ENCODE measurements at regions not wholly inside any gene's neighbourhood (a gene's known extent, or its start where the extent isn't known, plus 50 kb on each side); places are given as distances from the start of the nearest gene placed in this dataset.

DNA sequence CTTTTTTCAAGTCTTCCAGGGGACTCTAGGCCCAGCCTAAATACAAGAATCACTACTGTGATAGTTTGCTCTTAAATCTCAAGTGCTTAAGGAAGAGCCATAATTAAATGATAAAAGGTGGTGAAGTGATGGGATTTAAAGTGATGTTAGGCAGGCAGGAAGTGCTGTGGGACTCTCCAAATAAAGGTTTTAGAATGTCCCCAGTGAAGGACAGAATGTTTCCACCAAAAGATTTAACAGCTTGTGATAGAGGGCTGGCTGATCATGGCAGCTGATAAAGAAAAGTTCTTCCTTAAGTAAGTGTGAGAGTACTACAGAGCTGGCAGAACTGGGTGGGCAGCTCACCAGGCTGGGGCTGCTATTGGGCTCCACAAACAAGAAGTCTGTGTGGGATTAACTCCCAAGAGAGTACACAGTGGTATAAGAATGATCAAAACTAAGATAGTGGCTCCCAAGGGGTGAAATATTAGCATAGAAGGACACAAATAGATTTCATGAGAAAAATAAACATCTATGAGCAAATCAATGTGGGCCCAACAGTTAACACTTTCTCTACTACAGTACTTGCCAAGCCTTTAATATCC lies 637.2 kb upstream of the CPEB2 start:
- Histone ChIP-seq H3K4me1 (replicated peaks in 1 of 2) (no peaks in the 10 kb centered on the region), H3K9me3 (replicated peaks in 1 of 3) (no peaks in the 10 kb centered on the region), H3K27ac (no peak overlapping the region), H3K4me3 (no peak overlapping the region), H3K27me3 (no peaks in the 10 kb centered on the region), H3K36me3 (replicated peaks in 1 of 2) (no peaks in the 10 kb centered on the region)
- TF ChIP-seq, protein P1, sequence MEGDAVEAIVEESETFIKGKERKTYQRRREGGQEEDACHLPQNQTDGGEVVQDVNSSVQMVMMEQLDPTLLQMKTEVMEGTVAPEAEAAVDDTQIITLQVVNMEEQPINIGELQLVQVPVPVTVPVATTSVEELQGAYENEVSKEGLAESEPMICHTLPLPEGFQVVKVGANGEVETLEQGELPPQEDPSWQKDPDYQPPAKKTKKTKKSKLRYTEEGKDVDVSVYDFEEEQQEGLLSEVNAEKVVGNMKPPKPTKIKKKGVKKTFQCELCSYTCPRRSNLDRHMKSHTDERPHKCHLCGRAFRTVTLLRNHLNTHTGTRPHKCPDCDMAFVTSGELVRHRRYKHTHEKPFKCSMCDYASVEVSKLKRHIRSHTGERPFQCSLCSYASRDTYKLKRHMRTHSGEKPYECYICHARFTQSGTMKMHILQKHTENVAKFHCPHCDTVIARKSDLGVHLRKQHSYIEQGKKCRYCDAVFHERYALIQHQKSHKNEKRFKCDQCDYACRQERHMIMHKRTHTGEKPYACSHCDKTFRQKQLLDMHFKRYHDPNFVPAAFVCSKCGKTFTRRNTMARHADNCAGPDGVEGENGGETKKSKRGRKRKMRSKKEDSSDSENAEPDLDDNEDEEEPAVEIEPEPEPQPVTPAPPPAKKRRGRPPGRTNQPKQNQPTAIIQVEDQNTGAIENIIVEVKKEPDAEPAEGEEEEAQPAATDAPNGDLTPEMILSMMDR (IDR thresholded peaks at IDR 0.05): no peak
- TF ChIP-seq POLR2A (IDR thresholded peaks at IDR 0.05): no peak
- no peak for DNase-seq
- intact Hi-C loops (cut with DNase I): no loop called here

DNA sequence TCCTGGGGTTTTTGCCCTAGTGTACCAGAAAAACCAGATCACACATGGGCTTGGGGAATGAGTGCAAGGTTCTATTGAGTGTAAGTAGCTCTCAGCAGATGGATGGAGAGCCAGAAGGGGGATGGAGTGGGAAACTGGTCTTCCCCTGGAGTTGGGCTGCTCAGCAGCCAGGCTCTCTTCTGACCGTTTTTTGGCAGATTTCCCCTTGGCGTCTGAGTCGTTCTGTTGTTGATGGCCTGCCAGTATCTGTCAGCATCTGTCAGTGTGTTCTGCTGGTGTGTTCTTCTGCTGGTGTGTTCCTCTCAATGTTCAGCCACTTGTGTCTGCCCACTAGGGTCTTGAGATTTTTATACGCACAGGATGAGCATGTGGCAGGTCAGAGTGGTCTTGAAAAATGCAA lies 633.9 kb upstream of the CPEB2 start:
- H3K27ac ChIP-seq: no peak overlapping the region
- 46 to 63% (median 50%) methylated on average over 4 of the region's 4 CpGs for WGBS, 4 donors
- no peak for DNase-seq
- intact Hi-C loops (cut with DNase I): no loop called here
- no peaks in the 10 kb centered on the region for H3K9me3 ChIP-seq (replicated peaks in 1 of 3)
- H3K27me3 ChIP-seq: no peaks in the 10 kb centered on the region
- H3K4me1 ChIP-seq (replicated peaks in 1 of 2): no peaks in the 10 kb centered on the region
- no peaks in the 10 kb centered on the region for H3K36me3 ChIP-seq (replicated peaks in 1 of 2)
- no peak overlapping the region for H3K4me3 ChIP-seq
- TF ChIP-seq POLR2A (IDR thresholded peaks at IDR 0.05): no peak
- TF ChIP-seq, protein P1 (IDR thresholded peaks at IDR 0.05): no peak

DNA sequence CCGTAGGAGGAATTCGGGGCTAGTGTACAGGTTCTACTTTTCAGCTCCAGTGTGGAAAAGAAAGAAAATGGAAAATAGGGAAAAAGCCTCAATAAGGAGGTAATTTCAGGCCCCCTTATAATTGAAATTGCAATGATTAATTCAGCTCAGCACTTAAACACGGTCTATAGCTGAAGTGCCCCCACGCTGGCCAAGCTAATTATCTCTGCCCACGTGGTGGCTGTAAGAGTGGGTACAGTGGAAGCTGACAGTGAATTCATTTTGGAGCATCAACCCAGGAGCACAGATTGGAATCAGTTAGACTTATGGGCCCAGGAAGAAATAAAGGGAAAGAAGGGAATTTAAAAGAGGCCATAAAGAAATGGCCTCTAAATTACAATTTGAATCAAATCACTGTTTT lies 631.1 kb upstream of the CPEB2 start:
- Histone ChIP-seq H3K27ac (no peak overlapping the region), H3K9me3 (replicated peaks in 1 of 3) (no peaks in the 10 kb centered on the region)
- 71 to 83% (median 82%) methylated on average over 5 of the region's 5 CpGs for WGBS, 4 donors

DNA sequence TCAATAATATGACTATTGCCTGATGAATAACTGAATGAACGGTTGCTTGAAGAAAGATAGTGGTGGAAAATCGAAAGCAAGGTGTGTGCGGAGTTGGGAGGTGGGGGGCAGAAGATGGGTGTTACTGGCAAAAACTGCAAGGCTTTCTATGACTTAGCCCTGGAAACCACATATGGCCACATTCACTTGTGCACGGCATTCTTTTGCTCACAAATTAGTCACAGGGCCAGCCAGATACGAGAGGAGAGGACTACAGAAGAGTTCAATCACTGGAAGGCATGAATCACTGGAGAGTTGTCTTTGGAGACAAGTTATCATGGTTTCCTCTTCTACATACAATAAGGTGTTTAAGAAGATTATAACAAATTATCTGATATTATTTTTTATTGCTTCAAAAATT lies 626.5 kb upstream of the CPEB2 start:
- Histone ChIP-seq H3K4me1 (replicated peaks in 1 of 2) (no peaks in the 10 kb centered on the region), H3K27me3 (no peaks in the 10 kb centered on the region), H3K27ac (no peak overlapping the region), H3K9me3 (replicated peaks in 1 of 3) (no peaks in the 10 kb centered on the region), H3K4me3 (no peak overlapping the region), H3K36me3 (replicated peaks in 1 of 2) (no peaks in the 10 kb centered on the region)
- DNase-seq: peak in 1 of 7 donors; percentile 12
- 69 to 78% (median 74%) methylated on average over 5 of the region's 5 CpGs for WGBS, 4 donors
- intact Hi-C loops (cut with DNase I): no loop called here
- no peak for TF ChIP-seq POLR2A (IDR thresholded peaks at IDR 0.05)
- TF ChIP-seq, protein P1 (IDR thresholded peaks at IDR 0.05): no peak

More for the DNA sequence above, 631.1 kb upstream of the CPEB2 start:
- Histone ChIP-seq H3K4me1 (replicated peaks in 1 of 2) (no peaks in the 10 kb centered on the region), H3K27me3 (no peaks in the 10 kb centered on the region), H3K4me3 (no peak overlapping the region), H3K36me3 (replicated peaks in 1 of 2) (no peaks in the 10 kb centered on the region)
- intact Hi-C loops (cut with DNase I): no loop called here
- TF ChIP-seq, protein P1 (IDR thresholded peaks at IDR 0.05): no peak
- no peak for TF ChIP-seq POLR2A (IDR thresholded peaks at IDR 0.05)
- DNase-seq: no peak

All from adrenal gland (tissue), 9 donors.